HG03354 (cell line): ENCODE measurements at regions not wholly inside any gene's neighbourhood (a gene's known extent, or its start where the extent isn't known, plus 50 kb on each side); places are given as distances from the start of the nearest gene placed in this dataset.
"Not testable (repeated sequence)": the region's sequence is repeated elsewhere in the genome, so short reads cannot be mapped to it uniquely, and the experiment has no call there.

ENCODE experiments used
- ATAC-seq: cut with Tn5 transposase; IDR thresholded peaks from one replicate; pipeline ENCODE4 v1.9.1; 2021; ENCODE audit warnings: mild to moderate bottlenecking; ENCODE audit not compliant: unreplicated experiment, poor library complexity, severe bottlenecking

DNA sequence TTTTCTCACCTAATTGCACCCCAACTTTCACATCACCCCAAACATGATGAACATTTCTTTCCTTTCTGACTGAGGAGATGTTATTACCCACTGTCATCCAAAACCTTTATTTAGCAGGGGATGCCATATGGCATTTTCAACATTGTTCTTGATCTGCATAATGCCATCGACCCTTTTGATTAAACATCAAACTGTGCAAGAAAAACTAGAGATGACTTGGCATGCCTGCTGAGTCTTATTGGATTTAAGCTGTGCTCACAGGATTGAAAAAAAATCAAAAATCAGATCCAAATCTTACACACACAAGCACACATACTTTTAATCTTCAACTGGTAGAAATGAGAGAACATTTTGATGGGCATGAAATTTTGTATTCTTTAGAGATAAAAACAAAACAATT is 536.0 kb downstream of the TMX3 start:
- no peak for ATAC-seq

GRCh38 chr18:68177807-68178702 is 536.9 kb downstream of the TMX3 start:
- ATAC-seq, result no peak

- no peak for ATAC-seq
Observed at GRCh38 chr18:68176901-68177300, 538.0 kb downstream of the TMX3 start.

GRCh38 chr18:68172842-68173549 is 541.9 kb downstream of the TMX3 start:
- no peak for ATAC-seq

DNA sequence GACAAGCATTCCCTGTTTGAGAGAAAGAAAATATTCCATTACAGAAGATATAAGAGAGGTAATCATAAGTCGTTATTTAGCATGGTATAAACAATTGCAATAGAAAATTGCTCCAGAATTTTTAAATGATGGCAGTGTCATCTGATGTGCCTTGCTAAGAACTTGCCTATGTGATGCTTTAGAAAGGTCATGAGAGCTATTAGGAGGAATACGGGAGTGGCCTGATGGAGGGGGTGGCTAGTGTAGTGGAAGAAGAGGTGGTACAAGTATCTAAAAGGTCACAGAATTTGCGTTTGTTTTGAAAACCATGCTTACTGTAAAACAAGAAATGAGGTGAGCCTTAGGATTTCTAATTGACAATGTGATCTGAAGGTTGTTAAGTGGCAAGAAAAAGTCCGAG is 550.0 kb downstream of the TMX3 start:
- ATAC-seq, result no peak

DNA sequence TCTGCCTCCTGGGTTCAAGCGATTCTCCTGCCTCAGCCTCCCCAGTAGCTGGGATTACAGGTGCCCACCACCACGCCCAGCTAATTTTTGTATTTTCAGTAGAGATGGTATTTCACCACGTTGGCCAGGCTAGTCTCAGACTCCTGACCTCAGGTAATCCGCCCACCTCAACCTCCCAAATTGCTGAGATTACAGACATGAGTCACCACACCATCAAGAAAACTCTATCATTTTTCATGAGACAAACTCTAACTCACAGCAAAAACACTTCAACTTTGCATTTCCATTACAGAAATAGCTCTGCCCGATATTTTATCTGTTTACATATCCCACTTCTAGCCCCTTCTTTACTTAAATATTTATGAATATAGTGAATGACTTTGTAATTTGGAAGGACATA is 561.1 kb downstream of the TMX3 start:
- ATAC-seq, result not testable (repeated sequence)

DNA sequence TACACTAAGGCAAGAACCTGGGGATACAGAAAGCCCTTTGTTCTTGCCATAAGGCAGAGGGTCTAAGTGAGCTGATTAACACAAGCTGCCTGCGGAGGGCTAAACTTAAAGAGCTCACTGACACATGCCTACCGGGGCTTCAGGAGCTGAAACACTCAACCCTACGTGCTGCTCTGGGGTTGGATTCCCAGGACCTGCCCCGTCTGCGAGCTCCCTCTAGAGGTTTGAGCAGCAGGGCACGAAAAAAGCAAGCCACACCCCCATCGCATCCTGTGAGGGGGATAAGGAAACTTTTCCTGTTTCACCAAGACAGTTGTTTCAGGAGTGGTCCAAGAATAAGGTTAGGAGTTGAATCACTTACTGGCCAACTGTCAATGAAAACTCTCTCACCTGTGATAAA is 562.1 kb downstream of the TMX3 start:
- ATAC-seq, result no peak

DNA sequence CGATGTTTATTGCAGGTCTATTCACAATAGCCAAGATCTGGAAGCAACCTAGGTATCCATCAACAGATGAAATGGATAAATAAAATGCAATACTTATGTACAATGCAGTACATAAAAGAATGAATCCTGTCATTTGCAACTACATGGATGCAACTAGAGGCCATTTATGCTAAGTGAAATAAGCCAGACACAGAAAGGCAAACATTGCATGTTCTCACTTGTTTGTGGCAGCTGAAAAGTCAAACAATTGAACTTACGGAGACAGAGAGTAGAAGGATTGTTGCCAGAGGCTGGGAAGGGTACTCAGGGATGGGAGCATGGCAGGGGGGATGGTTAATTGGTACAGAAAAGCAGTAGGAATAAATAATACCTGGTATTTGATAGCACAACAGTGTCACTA is 563.9 kb downstream of the TMX3 start:
- ATAC-seq, result no peak

DNA sequence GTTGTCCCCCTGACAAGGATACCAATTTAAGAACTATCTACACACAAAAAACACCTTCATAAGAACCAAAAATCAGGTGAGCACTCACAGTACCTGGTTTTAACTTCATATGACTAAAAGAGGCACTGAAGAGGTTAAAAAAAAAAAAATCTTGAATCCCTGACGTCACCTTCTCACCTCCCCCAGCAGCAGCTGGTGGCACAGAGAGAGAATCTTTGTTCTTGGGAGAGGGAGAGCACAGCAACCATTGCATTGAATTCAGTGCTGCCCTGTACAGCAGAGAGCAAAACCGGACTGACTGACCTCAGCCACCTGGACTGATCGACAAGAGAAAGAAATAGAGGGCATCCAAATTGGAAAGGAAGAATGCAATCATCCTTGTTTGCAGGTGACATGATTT is 566.0 kb downstream of the TMX3 start:
- ATAC-seq, result no peak

DNA sequence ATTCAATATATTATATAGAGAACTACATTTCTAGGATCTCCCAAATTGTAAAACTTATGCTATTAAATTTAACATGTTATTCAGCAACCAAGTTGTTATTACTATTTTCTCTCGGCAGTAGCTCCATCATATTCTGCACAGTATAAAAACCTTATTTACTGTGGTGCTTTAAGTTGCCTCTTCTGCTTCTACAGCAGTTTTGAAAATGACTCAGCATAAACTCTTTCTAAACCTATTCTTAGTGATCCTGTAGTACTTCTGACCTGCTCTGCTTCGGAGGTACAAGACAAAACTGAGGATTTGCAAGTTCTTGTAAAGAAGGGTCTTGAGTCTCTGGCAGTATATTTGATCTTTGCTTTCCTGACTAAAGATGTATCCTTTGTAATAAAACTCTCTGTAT is 567.2 kb downstream of the TMX3 start:
- no peak for ATAC-seq

DNA sequence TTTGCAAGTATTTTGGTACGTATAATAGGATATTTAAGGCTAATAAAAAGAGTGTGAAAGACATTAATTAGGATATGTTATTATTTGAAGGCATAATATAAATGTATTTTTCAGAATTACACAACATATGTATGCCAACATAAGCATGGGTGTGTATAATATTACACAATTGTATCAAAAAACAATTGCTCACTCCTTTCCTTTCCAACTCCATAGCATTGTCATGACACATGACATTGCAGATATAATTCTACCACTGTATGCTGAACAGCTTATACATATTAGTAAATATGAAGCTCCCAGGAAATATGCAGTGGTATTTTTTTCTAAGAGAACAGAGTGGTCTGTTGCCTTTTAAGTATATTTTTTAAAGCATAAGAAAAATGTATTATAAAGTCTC is 593.1 kb downstream of the TMX3 start:
- ATAC-seq, result no peak

- no peak for ATAC-seq
Observed at GRCh38 chr18:68121308-68121707, 593.6 kb downstream of the TMX3 start.

DNA sequence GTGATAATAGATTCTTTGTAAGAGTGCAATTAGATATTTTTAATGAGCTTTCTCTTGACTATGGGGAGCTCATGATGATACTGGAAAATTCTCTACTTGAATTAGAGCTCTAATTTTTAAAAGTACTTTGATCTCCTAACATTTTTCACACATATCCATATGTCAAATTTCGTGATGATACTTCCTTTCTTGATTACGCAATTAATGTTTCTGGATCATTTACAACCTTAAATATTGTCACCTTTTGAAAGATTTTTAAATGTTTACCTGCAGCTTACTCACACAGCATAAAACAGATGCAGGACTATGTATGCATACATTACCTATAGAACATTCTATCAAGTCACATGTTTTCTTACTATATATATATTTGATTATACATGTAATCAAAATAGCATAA is 598.5 kb upstream of the DSEL start:
- ATAC-seq, result no peak

DNA sequence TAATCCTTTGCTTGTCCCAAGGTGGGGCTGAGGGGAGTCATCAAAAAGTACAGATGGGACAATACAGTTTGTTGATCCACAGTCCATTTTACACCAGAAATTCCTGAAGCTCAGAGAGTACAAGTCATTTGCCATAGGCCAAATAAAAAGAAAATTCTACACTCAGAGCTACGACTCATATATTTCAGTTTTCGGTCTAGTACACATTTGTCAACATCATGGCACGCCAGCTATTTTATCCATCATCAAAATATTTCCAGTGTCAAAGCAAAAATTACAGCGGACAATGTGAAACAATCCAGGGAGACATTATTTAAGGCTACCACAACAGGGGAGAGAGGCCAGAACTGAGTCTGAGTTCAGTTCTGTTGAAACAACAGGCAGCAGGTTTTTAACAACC is 587.5 kb upstream of the DSEL start:
- ATAC-seq, result no peak

- no peak for ATAC-seq
Observed at GRCh38 chr18:68103561-68103960, 587.0 kb upstream of the DSEL start.

DNA sequence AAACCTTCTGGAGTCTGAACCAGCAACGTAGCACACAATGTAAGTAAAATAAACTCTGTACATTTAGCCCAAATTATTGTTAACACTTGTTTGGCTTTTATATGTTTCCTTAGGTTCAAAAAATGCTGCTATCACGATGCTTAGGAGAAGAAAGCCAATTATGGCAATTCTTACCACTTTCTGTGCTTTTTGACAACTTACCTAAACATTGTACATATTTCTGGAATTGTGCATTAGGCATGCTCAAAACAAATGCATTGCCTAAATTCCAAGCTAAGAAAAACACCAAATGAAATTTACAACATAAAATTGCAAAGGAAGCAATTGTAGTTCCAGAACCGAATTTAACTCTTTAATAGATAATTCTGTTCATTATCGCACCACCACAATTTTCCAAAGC is 585.6 kb upstream of the DSEL start:
- ATAC-seq, result no peak

- ATAC-seq, result no peak
Observed at GRCh38 chr18:68098655-68099054, 582.1 kb upstream of the DSEL start.

DNA sequence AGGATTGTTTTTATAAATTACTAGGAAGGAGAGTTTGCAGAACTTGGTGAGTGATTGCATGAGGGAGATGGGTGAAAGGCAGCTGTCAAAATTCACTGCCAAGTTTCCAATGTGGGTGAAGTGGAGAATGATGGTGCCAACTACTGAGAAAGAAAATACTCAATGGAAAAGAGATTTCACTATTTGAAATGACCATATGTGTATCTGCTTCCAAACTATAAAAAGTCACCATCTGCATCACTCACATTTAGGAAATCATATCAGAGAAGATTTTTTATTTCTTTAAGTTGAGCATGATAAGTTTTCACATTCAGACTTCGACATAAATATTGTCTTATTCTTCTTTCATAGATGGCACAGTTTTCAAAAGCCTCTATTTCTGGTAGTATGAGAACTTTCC is 570.0 kb upstream of the DSEL start:
- no peak for ATAC-seq

DNA sequence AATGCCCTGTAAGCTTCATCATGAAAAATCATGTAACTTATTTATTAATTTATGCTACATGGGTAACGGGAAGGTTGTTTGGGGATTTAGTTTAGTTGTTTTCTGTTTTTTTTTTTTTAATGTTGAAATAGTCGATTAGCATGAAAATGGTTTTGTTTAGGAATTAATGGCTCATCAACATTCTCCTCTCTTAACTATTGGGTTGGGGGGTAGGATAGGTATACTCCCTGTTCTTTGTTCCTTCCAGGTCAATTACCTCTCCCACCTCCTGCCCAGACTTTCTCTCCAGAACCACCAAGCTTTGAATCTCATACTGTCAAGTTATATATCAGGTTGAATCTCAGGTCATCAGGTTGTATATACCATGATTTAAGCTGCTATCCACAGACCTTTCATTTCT is 568.7 kb upstream of the DSEL start:
- no peak for ATAC-seq

DNA sequence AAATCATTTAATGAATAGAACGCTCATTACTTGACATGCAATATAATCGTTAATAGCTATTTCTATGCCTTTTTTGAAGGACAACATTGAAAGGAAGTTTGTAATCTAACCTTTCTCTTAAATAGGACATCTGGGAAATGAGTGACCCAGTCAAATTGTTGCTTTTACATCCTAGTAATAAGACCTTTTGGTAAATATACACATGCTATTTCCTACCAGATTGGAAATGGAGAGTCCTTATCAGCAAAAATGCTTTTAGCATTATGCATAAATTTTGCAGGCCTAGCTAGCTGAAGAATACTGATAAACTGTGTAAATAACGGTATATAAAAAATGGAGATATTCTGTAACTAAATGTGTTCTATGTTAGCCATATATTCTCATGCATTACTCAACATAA is 567.3 kb upstream of the DSEL start:
- ATAC-seq, result no peak

GRCh38 chr18:68083131-68083530 is 566.6 kb upstream of the DSEL start:
- ATAC-seq, result no peak
